Limb (tissue), 2 donors: ENCODE measurements at regions not wholly inside any gene's neighbourhood (a gene's known extent, or its start where the extent isn't known, plus 50 kb on each side); places are given as distances from the start of the nearest gene placed in this dataset.

Experiments
- DNase-seq, 2 donors: peaks; one replicate each; pipeline ENCODE4 v3.0.0-alpha.2; 2016; ENCODE audit errors: extremely low spot score in 2 of 2

DNA sequence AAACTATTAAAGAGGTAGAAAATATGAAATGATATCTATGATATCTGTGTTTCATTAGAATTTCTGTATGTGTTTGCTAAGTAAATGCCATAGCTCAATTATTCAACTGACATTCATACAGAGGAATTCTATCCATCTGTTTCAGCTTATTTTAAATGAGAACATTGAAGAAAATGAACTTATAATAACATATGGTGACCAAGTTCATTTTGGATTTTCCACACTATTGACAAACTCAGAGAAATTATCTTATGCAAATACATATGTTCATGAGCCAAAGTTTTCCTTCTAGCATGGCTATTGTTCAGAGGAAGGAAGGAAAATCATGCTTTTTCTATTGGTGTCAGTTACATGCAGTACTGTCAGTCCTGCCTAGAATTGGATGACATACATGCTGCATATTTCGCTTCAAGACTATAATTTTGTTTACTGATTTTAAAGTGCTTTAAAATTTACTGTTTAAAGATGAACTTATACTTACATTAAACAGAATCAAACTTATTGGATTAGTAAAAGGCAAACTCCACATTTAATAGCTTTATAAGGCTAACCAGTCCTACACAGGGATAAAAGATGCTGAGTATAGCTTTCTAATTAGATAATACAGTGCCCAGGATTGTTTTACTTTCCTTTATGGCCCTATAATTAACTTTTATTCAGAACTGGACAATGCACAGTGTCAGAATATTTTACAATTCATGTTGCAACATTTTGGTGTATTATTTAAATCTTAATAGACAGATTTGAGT is 646.2 kb downstream of the TRAM1L1 start:
- DNase-seq = peak in 1 of 2 donors; percentile 20

DNA sequence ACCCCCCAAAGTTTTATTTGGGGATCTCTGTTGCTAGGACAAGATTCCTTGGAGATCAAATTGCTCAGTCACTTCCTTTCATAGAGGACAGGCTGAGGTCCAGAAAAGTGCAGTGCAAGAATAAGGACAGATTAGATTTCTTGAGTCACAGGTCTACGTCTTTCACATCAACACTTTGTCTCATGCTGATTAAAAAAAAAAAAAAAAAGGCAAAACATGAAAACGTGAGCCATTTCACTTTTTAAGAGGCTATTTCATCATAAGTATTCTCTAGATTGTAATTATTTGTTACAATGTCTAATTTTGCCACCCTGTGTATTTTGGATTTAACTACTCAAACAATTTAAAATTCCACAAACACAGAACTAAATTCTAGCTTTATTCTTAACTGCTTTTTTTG is 647.0 kb downstream of the TRAM1L1 start:
- DNase-seq = no peak

- no peak for DNase-seq
These were observed 657.7 kb downstream of the TRAM1L1 start for GRCh38 chr4:116427666-116428065.

- DNase-seq = no peak
These were observed 672.2 kb downstream of the TRAM1L1 start for GRCh38 chr4:116413222-116413621.

GRCh38 chr4:116401293-116401692 is 684.1 kb downstream of the TRAM1L1 start:
- no peak for DNase-seq

- no peak for DNase-seq
These were observed 684.9 kb downstream of the TRAM1L1 start for GRCh38 chr4:116400480-116400879.

DNA sequence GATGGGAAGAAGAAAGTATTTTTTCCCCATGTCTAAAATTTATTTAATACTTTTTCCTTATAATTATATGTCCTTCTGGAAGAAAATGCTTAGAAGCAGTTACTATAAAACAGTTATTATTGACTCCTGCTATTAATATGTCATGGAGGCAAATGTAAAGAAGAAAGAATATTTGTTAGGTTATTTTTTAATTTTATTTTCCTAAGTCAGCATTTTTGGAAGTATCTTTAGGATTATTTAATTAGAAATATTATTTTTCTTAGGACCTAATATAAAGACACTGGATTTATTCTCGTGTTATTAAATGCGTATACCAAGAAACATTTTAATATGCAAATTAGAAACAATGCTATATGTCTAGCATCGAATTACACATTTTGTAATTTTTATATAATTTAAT is 687.7 kb downstream of the TRAM1L1 start:
- DNase-seq = no peak

GRCh38 chr4:116397291-116397690 is 688.1 kb downstream of the TRAM1L1 start:
- DNase-seq = no peak

DNA sequence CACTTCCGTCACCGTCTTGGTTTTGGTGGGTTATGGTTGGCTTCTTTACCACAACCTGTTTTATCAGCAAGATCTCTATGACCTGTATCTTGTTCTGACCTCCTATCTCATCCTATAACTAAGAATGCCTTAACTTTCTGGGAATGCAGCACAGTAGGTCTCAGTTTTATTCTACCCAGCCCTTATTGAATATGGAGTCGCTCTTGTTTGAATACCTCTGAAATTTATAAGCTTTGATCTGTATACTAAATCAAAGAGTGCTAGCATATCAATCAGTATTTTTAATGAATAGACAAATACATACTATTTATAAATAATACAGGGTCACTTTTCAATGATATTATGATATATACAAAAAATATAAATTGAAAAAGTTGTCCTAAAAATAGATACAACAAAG is 690.0 kb downstream of the TRAM1L1 start:
- DNase-seq = no peak

DNA sequence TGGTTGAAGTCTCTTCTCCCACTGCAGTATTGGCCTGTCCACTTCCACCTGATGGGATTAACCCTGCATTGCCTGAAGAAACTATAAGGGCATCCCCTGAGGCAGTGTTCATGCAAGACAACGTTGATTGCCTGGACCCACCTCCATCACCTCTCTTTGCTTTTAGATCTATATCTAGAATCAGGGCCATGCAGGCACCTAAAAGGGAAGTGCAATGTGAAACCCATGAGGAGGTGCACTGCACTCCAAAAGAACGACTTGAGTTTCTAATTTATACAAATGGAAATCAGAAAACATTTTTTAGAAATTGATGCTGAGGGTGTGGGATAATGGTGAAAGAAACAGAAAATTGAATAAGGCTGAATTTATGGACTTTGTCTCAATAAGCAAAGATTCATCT is 694.4 kb downstream of the TRAM1L1 start:
- no peak for DNase-seq

DNA sequence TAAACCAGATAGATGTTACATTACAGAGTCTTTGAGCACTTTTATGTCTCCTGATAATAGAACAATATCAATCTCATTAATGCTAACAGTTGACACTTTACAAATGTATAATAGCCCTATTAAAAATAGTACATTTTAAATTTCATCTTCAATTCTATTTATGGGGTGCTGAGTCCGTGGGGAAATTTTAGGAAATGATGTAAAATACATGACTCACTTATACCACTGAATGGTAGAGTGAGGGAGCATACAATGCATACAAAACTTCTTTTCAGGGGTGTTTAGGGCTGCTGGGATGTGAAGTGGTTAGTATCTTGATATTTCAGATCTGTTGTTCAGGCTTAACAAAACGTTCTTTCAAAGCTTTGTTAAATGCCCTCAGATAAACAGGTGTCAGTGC is 696.2 kb downstream of the TRAM1L1 start:
- DNase-seq = no peak

GRCh38 chr4:116387937-116388474 is 697.4 kb downstream of the TRAM1L1 start:
- DNase-seq = no peak

DNA sequence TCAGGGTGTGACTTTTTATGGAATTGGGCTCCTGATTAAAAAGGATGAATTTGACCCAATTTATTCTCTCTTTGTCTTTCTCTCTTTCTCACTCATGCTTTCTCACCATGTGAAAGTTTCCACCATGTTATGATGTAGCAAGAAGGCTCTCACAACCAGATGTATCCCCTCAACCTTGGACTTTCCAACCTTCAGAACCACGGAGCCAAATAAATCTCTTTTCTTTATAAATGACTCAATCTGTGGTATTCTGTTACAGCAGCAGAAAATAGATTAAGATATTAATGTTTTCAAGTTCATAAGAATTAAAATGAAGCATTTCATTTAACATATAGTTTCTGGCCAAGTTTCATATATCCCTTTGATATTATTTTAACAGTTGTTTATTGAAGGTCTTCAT is 698.5 kb downstream of the TRAM1L1 start:
- DNase-seq = no peak

GRCh38 chr4:116385583-116385982 is 699.8 kb downstream of the TRAM1L1 start:
- DNase-seq = no peak

- no peak for DNase-seq
These were observed 710.6 kb downstream of the TRAM1L1 start for GRCh38 chr4:116374815-116375214.

DNA sequence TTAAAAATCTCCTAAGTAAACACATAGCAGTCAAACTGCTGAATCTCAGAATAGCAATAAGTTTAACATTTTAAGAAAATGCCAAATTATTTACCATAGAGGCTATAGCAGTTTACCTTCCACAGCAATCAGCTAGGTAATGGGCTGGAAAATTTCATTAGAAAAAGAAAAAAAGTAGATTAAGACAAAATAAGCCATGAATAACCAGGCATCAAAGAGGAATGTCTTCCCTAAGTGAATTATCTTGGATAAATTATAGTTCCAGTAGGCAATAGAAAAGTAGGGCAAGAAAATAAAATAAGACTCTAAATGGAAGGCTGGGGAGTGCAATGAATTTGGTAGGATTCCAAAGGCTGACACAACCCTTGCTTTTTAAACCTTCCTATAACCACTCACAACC is 722.8 kb downstream of the TRAM1L1 start:
- DNase-seq = no peak

DNA sequence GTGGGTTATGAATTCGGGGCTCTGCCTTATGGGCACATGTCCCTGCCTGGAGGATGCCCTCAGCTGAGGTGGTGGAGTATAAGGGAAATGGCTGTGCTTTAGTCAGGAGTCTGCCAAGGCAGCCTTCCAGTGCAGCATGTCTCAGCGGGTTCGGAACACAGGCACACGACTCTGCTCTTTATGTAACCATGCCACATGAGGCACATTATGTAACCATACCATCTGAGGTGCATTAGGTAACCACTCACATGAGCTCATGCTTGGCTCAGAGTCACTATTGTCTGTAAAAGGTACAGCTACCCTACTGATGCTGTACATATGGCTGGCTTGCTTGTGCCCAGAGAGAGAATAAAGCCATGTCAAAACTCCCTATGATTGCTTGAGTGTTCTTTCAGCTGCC is 723.6 kb downstream of the TRAM1L1 start:
- DNase-seq = no peak

- DNase-seq = peak in 1 of 2 donors; percentile 41
These were observed 726.6 kb downstream of the TRAM1L1 start for GRCh38 chr4:116358633-116359222.

GRCh38 chr4:116357758-116358157 is 727.6 kb downstream of the TRAM1L1 start:
- DNase-seq = no peak

DNA sequence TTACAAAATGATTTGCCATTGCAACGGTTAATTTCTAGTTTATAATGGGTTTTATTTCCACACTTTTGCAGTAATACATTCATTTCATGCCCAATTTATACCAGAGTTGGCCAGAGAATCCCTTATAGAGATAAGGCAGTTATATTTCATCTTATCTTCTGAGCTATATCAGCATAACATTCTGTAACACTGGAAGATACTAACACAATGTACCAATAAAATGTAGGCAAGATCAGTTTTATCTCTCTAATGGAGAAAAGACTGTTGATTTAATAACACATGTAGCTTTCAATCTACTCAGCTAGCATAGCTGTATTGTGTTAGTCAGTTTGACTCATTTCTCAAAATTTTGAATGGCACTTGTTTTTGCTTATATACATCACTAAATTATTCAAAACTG is 738.6 kb downstream of the TRAM1L1 start:
- no peak for DNase-seq

DNA sequence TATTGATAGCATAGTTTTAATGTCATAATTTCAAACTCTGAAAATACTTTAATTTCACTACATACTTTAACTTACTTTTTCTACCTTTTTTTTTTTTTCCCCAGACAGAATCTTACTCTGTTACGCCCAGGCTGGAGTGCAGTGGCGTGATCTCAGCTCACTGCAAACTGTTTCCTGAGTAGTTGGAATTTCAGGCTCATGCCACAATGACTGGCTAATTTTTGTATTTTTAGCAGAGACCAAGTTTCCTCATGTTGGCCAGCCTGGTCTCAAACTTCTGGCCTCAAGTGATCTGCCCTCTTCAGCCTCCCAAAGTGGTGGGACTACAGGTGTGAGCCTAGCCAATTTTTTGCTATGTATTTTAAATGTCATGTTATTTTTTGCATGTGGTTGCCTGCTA is 741.6 kb downstream of the TRAM1L1 start:
- DNase-seq = no peak

DNA sequence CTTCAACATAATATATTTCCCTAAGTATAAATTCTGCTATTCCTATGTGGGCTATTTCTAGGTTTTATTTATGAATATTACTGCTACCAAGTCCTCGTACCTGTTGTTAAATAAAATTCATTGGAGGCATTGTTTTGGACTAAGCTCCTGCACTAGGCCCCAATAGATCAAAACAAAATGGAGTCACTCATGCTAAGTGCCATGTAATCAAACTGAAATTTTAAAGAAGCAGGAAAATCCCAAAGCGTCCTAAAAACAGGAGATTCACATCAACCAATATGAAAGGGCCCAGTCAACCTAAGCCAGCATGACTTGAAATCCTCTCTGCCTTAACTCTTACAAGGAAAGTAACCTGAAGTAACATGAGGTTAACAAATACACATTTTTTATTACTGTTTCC is 743.2 kb downstream of the TRAM1L1 start:
- no peak for DNase-seq

DNA sequence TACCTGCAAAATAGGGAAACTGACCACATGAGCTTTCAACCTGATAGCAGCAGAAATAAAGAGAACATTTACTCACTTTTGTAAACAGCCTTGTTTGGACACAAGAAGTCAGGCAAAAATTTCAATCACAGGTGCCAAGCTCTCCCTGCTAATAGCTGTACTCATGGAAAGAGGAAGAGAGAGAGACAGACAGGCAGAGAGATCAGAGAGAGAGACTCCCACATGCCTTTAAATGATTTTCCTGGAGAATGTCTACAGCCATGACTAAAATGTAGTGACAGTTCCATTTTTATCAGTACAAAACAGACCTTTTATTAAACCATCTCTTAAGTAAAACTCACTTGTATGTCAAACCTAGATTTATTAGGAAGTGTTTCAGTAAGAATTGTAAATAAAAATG is 752.9 kb downstream of the TRAM1L1 start:
- no peak for DNase-seq
